ENCODE measurements at regions not wholly inside any gene's neighbourhood (a gene's known extent, or its start where the extent isn't known, plus 50 kb on each side); places are given as distances from the start of the nearest gene placed in this dataset.

DNA sequence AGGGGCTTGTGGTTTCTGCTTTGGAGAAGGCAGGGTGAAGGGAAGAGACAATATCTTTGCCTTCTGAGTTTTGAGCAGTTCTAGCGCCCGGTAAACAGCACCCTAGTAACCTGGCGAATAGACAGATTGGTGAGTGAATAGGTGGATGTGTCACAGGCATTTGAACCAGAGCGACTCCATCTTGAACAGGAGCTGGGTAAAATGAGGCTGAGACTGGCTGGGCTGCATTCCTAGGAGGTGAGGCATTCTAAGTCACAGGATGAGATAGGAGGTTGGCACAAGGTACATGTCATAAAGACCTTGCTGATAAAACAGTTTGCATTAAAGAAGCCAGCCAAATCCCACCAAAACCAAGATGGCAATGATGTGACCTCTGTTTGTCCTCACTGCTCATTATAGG, 643.6 kb upstream of the TMEM132C start:
- TF ChIP-seq, protein P1, sequence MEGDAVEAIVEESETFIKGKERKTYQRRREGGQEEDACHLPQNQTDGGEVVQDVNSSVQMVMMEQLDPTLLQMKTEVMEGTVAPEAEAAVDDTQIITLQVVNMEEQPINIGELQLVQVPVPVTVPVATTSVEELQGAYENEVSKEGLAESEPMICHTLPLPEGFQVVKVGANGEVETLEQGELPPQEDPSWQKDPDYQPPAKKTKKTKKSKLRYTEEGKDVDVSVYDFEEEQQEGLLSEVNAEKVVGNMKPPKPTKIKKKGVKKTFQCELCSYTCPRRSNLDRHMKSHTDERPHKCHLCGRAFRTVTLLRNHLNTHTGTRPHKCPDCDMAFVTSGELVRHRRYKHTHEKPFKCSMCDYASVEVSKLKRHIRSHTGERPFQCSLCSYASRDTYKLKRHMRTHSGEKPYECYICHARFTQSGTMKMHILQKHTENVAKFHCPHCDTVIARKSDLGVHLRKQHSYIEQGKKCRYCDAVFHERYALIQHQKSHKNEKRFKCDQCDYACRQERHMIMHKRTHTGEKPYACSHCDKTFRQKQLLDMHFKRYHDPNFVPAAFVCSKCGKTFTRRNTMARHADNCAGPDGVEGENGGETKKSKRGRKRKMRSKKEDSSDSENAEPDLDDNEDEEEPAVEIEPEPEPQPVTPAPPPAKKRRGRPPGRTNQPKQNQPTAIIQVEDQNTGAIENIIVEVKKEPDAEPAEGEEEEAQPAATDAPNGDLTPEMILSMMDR (IDR thresholded peaks at IDR 0.05; ENCODE audit: low read depth, low read length, missing control alignments): no peak
- no peak for DNase-seq (ENCODE audit: extremely low read depth, low read depth)
- H3K4me3 ChIP-seq (replicated peaks; ENCODE audit: low read depth, low read length): no peak overlapping the region

DNA sequence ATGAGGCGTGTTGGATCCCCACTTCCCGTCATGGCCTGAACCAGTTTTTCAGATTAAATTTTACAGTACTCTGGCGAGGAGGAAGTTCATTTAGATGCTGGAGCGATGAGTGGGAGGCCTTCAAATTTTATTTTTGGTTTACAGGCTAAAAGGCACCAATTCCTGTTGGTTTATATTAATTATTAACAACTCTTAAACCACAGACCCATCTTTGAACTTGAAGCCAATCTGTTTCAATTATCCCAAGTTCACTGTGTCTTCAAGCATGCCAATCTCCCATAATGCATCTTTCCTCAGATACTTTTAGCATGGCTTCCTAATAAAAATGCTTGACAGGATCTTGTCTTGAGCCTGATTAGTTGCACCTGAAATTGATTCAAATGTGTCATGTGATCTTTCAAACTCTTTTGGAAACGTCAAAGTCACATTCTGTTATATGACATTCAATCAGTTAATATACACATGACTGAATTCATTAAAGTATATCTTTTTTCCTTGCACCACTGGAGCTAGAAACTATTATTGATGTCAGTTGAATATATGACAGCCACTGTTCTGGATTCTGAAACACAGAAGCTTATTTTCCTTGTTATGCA, 641.7 kb upstream of the TMEM132C start:
- H3K4me3 ChIP-seq (replicated peaks; ENCODE audit: low read depth, low read length): no peak overlapping the region
- TF ChIP-seq, protein P1 (IDR thresholded peaks at IDR 0.05; ENCODE audit: low read depth, low read length, missing control alignments): no peak
- DNase-seq (ENCODE audit: extremely low read depth, low read depth): no peak

DNA sequence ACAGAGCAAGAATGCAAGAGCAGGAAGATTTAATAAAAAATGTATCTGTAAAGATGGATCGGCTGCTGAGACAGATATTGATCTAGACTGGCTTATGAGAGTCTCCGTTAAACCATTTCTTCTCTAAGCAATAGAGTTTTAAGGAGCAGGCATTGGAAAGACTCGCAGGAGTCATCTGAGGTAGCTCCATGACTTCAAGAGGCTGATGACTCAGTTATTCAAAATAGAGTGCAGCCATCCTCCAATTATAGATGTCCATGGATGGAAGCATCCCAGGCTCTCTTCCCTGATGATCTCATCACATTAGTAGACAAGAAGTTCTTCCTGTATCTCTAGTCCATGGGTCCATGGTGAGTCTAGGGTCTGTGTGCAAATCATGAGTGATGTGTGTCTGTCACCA, 638.3 kb upstream of the TMEM132C start:
- H3K4me3 ChIP-seq (replicated peaks; ENCODE audit: low read depth, low read length): no peak overlapping the region
- TF ChIP-seq, protein P1 (IDR thresholded peaks at IDR 0.05; ENCODE audit: low read depth, low read length, missing control alignments): no peak
- peak; percentile 7 for DNase-seq (ENCODE audit: extremely low read depth, low read depth)

DNA sequence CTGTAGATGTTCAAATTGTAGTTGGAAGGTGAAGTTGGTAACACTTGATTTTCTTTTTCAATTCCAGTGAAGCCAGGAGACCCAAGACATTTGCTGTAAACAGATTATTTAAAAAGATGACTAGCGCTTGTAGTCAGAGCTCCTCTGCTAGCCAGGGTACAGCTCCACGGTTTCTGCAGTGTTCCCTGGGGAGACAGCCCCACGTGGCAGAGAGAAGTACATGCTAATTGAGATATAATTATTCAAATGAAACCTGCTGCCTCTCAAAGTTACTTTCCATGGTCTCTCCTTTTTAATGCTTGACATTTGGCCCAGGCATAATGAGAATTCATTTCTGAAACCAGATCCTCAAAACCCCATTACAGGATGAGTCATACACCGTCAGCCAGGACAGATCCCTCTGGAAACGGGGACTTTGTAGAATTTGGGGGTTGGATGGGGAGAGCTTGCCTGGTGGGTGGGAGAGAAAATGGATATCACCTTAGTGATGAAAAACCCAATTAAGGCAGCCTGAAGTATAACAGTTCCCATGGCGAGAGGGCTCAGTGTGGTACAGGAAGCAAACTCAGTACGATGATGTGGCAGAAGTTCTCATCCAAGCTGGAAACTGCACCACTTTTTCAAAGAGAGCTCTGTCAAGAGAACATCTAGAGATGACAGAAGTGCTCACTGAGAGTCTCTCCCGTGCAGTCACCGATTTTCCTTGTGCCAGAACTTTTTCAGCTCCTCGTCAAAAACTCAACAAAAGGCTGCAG, 637.7 kb upstream of the TMEM132C start:
- H3K4me3 ChIP-seq (replicated peaks; ENCODE audit: low read depth, low read length): no peak overlapping the region
- TF ChIP-seq, protein P1 (IDR thresholded peaks at IDR 0.05; ENCODE audit: low read depth, low read length, missing control alignments): no peak
- peak; percentile 6 for DNase-seq (ENCODE audit: extremely low read depth, low read depth)

DNA sequence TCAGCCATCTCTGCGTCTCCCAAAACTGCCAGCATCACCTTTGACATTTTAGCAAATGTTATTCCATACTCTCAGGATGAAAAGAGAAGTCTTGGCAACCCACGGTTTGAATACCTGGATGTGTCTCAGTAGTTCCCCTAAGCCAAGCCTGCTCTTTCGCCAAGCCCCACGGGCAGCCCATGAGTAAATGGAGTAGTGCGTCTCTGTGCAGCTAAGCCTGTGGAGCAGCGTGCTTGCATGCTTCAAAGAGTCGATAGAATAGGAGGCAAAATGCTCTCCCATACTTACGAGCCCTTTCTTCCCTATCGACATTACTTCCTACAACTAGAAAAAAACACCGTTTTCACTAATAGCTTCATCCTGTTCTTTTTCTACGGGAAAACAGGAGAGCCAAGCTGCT, 634.5 kb upstream of the TMEM132C start:
- no peak for DNase-seq (ENCODE audit: extremely low read depth, low read depth)
- H3K4me3 ChIP-seq (replicated peaks; ENCODE audit: low read depth, low read length): no peak overlapping the region
- TF ChIP-seq, protein P1 (IDR thresholded peaks at IDR 0.05; ENCODE audit: low read depth, low read length, missing control alignments): no peak

DNA sequence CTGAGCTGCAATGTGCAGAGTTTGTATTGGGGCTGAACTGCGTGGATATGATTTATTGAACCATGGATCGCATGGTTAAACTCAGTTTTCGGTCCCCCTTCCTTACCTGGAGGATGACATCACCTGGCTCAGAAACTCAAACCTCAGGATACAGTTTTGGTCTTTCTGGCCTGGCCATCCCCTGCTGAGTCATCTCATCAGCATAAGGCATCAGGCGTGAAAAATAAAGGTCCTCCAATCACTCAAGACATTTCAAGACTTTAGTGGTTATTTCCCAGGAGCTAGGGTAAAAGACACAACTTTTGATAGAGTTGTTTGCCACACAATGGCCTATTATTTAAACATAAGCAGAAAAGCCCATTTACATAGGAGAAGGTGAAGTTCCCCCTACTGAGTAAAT, 631.1 kb upstream of the TMEM132C start:
- H3K4me3 ChIP-seq (replicated peaks; ENCODE audit: low read depth, low read length): no peak overlapping the region
- TF ChIP-seq, protein P1 (IDR thresholded peaks at IDR 0.05; ENCODE audit: low read depth, low read length, missing control alignments): no peak
- no peak for DNase-seq (ENCODE audit: extremely low read depth, low read depth)
